ENCODE measurements at regions not wholly inside any gene's neighbourhood (a gene's known extent, or its start where the extent isn't known, plus 50 kb on each side); places are given as distances from the start of the nearest gene placed in this dataset.

DNA sequence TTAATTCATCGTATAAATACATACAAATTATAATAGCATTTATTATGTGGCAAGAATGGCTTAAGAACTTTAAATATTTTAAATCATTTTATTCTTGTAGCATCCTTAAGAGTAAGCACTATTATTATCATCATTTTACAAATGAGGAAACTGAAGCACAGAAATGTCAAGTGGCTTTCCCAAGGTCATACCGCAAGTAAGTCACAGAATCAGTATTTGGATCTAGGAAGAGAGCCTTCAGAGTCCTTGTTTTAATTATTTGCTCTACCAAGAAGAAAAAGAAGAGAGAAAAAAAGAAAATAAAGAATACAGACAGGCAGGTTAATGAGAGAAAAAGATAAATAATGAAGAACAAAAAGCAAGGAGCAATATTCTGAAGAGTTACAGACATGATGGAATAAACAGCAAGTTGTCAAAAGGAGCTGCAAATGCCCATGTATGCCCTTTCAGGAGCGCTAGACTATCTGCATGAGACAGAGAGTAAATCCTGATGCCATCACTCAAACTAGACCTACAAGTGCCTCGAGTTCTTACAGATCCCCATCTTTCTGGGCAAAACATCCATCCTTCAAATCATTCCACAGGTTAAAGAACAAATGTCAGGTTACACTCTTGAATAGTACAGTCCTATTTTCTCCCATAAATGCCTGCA lies 57.8 kb upstream of the ETAA1 start (continued):
- TF ChIP-seq ASH2L (IDR thresholded peaks at IDR 0.05; ENCODE audit: borderline replicate concordance, low read depth) (no peak), POLR2AphosphoS2 (IDR thresholded peaks at IDR 0.05; ENCODE audit: low read depth, low read length) (no peak), STAT3 (IDR thresholded peaks at IDR 0.05; ENCODE audit: low read depth, low read length) (no peak), CHD4 (IDR thresholded peaks at IDR 0.05) (no peak), NFYB (IDR thresholded peaks at IDR 0.05; ENCODE audit: insufficient read depth, low read depth, low read length) (no peak), MTA2 (IDR thresholded peaks at IDR 0.05; ENCODE audit: low read depth) (no peak), BMI1 (IDR thresholded peaks at IDR 0.05; ENCODE audit: borderline replicate concordance) (no peak), SUZ12 (IDR thresholded peaks at IDR 0.05; ENCODE audit: unreplicated experiment) (no peak)
- TF ChIP-seq, protein P1, sequence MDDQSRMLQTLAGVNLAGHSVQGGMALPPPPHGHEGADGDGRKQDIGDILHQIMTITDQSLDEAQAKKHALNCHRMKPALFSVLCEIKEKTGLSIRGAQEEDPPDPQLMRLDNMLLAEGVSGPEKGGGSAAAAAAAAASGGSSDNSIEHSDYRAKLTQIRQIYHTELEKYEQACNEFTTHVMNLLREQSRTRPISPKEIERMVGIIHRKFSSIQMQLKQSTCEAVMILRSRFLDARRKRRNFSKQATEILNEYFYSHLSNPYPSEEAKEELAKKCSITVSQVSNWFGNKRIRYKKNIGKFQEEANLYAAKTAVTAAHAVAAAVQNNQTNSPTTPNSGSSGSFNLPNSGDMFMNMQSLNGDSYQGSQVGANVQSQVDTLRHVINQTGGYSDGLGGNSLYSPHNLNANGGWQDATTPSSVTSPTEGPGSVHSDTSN (IDR thresholded peaks at IDR 0.05; ENCODE audit: insufficient replicate concordance, low read depth, low read length): no peak
- TF ChIP-seq, protein P2, sequence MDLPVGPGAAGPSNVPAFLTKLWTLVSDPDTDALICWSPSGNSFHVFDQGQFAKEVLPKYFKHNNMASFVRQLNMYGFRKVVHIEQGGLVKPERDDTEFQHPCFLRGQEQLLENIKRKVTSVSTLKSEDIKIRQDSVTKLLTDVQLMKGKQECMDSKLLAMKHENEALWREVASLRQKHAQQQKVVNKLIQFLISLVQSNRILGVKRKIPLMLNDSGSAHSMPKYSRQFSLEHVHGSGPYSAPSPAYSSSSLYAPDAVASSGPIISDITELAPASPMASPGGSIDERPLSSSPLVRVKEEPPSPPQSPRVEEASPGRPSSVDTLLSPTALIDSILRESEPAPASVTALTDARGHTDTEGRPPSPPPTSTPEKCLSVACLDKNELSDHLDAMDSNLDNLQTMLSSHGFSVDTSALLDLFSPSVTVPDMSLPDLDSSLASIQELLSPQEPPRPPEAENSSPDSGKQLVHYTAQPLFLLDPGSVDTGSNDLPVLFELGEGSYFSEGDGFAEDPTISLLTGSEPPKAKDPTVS (IDR thresholded peaks at IDR 0.05; ENCODE audit: low read depth, low read length): no peak
- TF ChIP-seq, protein P3, sequence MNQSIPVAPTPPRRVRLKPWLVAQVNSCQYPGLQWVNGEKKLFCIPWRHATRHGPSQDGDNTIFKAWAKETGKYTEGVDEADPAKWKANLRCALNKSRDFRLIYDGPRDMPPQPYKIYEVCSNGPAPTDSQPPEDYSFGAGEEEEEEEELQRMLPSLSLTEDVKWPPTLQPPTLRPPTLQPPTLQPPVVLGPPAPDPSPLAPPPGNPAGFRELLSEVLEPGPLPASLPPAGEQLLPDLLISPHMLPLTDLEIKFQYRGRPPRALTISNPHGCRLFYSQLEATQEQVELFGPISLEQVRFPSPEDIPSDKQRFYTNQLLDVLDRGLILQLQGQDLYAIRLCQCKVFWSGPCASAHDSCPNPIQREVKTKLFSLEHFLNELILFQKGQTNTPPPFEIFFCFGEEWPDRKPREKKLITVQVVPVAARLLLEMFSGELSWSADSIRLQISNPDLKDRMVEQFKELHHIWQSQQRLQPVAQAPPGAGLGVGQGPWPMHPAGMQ (IDR thresholded peaks at IDR 0.05; ENCODE audit: borderline replicate concordance): no peak

All from GM12878 (cell line).